ENCODE measurements at regions not wholly inside any gene's neighbourhood (a gene's known extent, or its start where the extent isn't known, plus 50 kb on each side); places are given as distances from the start of the nearest gene placed in this dataset.

- no peaks in the 10 kb centered on the region for H3K4me1 ChIP-seq (ENCODE audit: control insufficient read depth, insufficient read depth, low read length)
- H3K27me3 ChIP-seq (ENCODE audit: control insufficient read depth, insufficient read depth, low read length) = no peaks in the 10 kb centered on the region
- no peaks in the 10 kb centered on the region for H3K9me3 ChIP-seq (ENCODE audit: control insufficient read depth, insufficient read depth, low read length)
- H3K27ac ChIP-seq (ENCODE audit: low read depth, low read length) = no peak overlapping the region
- no peaks in the 10 kb centered on the region for H3K36me3 ChIP-seq (ENCODE audit: control insufficient read depth, insufficient read depth, low read length)
- no peak overlapping the region for H3K4me3 ChIP-seq (ENCODE audit: low read depth, low read length)
- H3K9ac ChIP-seq (ENCODE audit: low read depth, low read length) = no peak overlapping the region
Measured at GRCh38 chr1:5393146-5393545, 599.1 kb downstream of the NPHP4 start.

- Histone ChIP-seq H3K27me3 (ENCODE audit: control insufficient read depth, insufficient read depth, low read length) (no peaks in the 10 kb centered on the region), H3K9me3 (ENCODE audit: control insufficient read depth, insufficient read depth, low read length) (no peaks in the 10 kb centered on the region)
Measured at GRCh38 chr1:5391725-5392124, 600.5 kb downstream of the NPHP4 start.

GRCh38 chr1:5390504-5390903, 601.7 kb downstream of the NPHP4 start:
- Histone ChIP-seq H3K9ac (ENCODE audit: low read depth, low read length) (no peak overlapping the region), H3K4me3 (ENCODE audit: low read depth, low read length) (no peak overlapping the region), H3K9me3 (ENCODE audit: control insufficient read depth, insufficient read depth, low read length) (no peaks in the 10 kb centered on the region), H3K36me3 (ENCODE audit: control insufficient read depth, insufficient read depth, low read length) (no peaks in the 10 kb centered on the region), H3K27me3 (ENCODE audit: control insufficient read depth, insufficient read depth, low read length) (no peaks in the 10 kb centered on the region), H3K4me1 (ENCODE audit: control insufficient read depth, insufficient read depth, low read length) (no peaks in the 10 kb centered on the region), H3K27ac (ENCODE audit: low read depth, low read length) (no peak overlapping the region)

More at GRCh38 chr1:5391725-5392124, 600.5 kb downstream of the NPHP4 start:
- Histone ChIP-seq H3K9ac (ENCODE audit: low read depth, low read length) (no peak overlapping the region), H3K27ac (ENCODE audit: low read depth, low read length) (no peak overlapping the region), H3K4me3 (ENCODE audit: low read depth, low read length) (no peak overlapping the region), H3K4me1 (ENCODE audit: control insufficient read depth, insufficient read depth, low read length) (no peaks in the 10 kb centered on the region), H3K36me3 (ENCODE audit: control insufficient read depth, insufficient read depth, low read length) (no peaks in the 10 kb centered on the region)

GRCh38 chr1:5389101-5389885, 602.9 kb downstream of the NPHP4 start:
- no peaks in the 10 kb centered on the region for H3K4me1 ChIP-seq (ENCODE audit: control insufficient read depth, insufficient read depth, low read length)
- H3K9me3 ChIP-seq (ENCODE audit: control insufficient read depth, insufficient read depth, low read length) = no peaks in the 10 kb centered on the region
- H3K4me3 ChIP-seq (ENCODE audit: low read depth, low read length) = no peak overlapping the region
- H3K27me3 ChIP-seq (ENCODE audit: control insufficient read depth, insufficient read depth, low read length) = no peaks in the 10 kb centered on the region
- H3K9ac ChIP-seq (ENCODE audit: low read depth, low read length) = no peak overlapping the region
- H3K27ac ChIP-seq (ENCODE audit: low read depth, low read length) = no peak overlapping the region
- no peaks in the 10 kb centered on the region for H3K36me3 ChIP-seq (ENCODE audit: control insufficient read depth, insufficient read depth, low read length)

- H3K36me3 ChIP-seq (ENCODE audit: control insufficient read depth, insufficient read depth, low read length) = no peaks in the 10 kb centered on the region
- H3K9ac ChIP-seq (ENCODE audit: low read depth, low read length) = no peak overlapping the region
- H3K4me1 ChIP-seq (ENCODE audit: control insufficient read depth, insufficient read depth, low read length) = no peaks in the 10 kb centered on the region
- no peak overlapping the region for H3K27ac ChIP-seq (ENCODE audit: low read depth, low read length)
- H3K9me3 ChIP-seq (ENCODE audit: control insufficient read depth, insufficient read depth, low read length) = no peaks in the 10 kb centered on the region
- H3K27me3 ChIP-seq (ENCODE audit: control insufficient read depth, insufficient read depth, low read length) = no peaks in the 10 kb centered on the region
- H3K4me3 ChIP-seq (ENCODE audit: low read depth, low read length) = no peak overlapping the region
Measured at GRCh38 chr1:5388622-5389021, 603.6 kb downstream of the NPHP4 start.

- Histone ChIP-seq H3K9me3 (ENCODE audit: control insufficient read depth, insufficient read depth, low read length) (no peaks in the 10 kb centered on the region), H3K27me3 (ENCODE audit: control insufficient read depth, insufficient read depth, low read length) (no peaks in the 10 kb centered on the region), H3K27ac (ENCODE audit: low read depth, low read length) (no peak overlapping the region), H3K36me3 (ENCODE audit: control insufficient read depth, insufficient read depth, low read length) (no peaks in the 10 kb centered on the region), H3K4me3 (ENCODE audit: low read depth, low read length) (no peak overlapping the region), H3K4me1 (ENCODE audit: control insufficient read depth, insufficient read depth, low read length) (no peaks in the 10 kb centered on the region), H3K9ac (ENCODE audit: low read depth, low read length) (no peak overlapping the region)
Measured at GRCh38 chr1:5386371-5386770, 605.9 kb downstream of the NPHP4 start.

GRCh38 chr1:5385956-5386355, 606.3 kb downstream of the NPHP4 start:
- no peaks in the 10 kb centered on the region for H3K27me3 ChIP-seq (ENCODE audit: control insufficient read depth, insufficient read depth, low read length)
- H3K4me3 ChIP-seq (ENCODE audit: low read depth, low read length) = no peak overlapping the region
- no peak overlapping the region for H3K9ac ChIP-seq (ENCODE audit: low read depth, low read length)
- H3K9me3 ChIP-seq (ENCODE audit: control insufficient read depth, insufficient read depth, low read length) = no peaks in the 10 kb centered on the region
- no peaks in the 10 kb centered on the region for H3K4me1 ChIP-seq (ENCODE audit: control insufficient read depth, insufficient read depth, low read length)
- no peaks in the 10 kb centered on the region for H3K36me3 ChIP-seq (ENCODE audit: control insufficient read depth, insufficient read depth, low read length)
- no peak overlapping the region for H3K27ac ChIP-seq (ENCODE audit: low read depth, low read length)

GRCh38 chr1:5385096-5385799, 607.0 kb downstream of the NPHP4 start:
- H3K36me3 ChIP-seq (ENCODE audit: control insufficient read depth, insufficient read depth, low read length) = no peaks in the 10 kb centered on the region
- no peaks in the 10 kb centered on the region for H3K27me3 ChIP-seq (ENCODE audit: control insufficient read depth, insufficient read depth, low read length)
- peaks cover 5% of the 10 kb centered on the region; the same call in 1 of the 2 replicates for H3K9me3 ChIP-seq (ENCODE audit: control insufficient read depth, insufficient read depth, low read length)
- no peak overlapping the region for H3K4me3 ChIP-seq (ENCODE audit: low read depth, low read length)
- no peak overlapping the region for H3K9ac ChIP-seq (ENCODE audit: low read depth, low read length)
- H3K4me1 ChIP-seq (ENCODE audit: control insufficient read depth, insufficient read depth, low read length) = no peaks in the 10 kb centered on the region
- H3K27ac ChIP-seq (ENCODE audit: low read depth, low read length) = no peak overlapping the region

- H3K36me3 ChIP-seq (ENCODE audit: control insufficient read depth, insufficient read depth, low read length) = no peaks in the 10 kb centered on the region
- no peak overlapping the region for H3K27ac ChIP-seq (ENCODE audit: low read depth, low read length)
- no peaks in the 10 kb centered on the region for H3K27me3 ChIP-seq (ENCODE audit: control insufficient read depth, insufficient read depth, low read length)
- H3K4me3 ChIP-seq (ENCODE audit: low read depth, low read length) = no peak overlapping the region
- no peaks in the 10 kb centered on the region for H3K4me1 ChIP-seq (ENCODE audit: control insufficient read depth, insufficient read depth, low read length)
- peaks cover 8% of the 10 kb centered on the region for H3K9me3 ChIP-seq (ENCODE audit: control insufficient read depth, insufficient read depth, low read length)
- no peak overlapping the region for H3K9ac ChIP-seq (ENCODE audit: low read depth, low read length)
Measured at GRCh38 chr1:5381491-5381890, 610.7 kb downstream of the NPHP4 start.

- H3K9ac ChIP-seq (ENCODE audit: low read depth, low read length) = no peak overlapping the region
- no peaks in the 10 kb centered on the region for H3K36me3 ChIP-seq (ENCODE audit: control insufficient read depth, insufficient read depth, low read length)
- H3K4me1 ChIP-seq (ENCODE audit: control insufficient read depth, insufficient read depth, low read length) = no peaks in the 10 kb centered on the region
- H3K9me3 ChIP-seq (ENCODE audit: control insufficient read depth, insufficient read depth, low read length) = peaks cover 9% of the 10 kb centered on the region
- no peak overlapping the region for H3K4me3 ChIP-seq (ENCODE audit: low read depth, low read length)
- no peaks in the 10 kb centered on the region for H3K27me3 ChIP-seq (ENCODE audit: control insufficient read depth, insufficient read depth, low read length)
- H3K27ac ChIP-seq (ENCODE audit: low read depth, low read length) = no peak overlapping the region
Measured at GRCh38 chr1:5379176-5379759, 613.0 kb downstream of the NPHP4 start.

All from HUES48 (cell line).